GM19035 (cell line): ENCODE measurements at regions not wholly inside any gene's neighbourhood (a gene's known extent, or its start where the extent isn't known, plus 50 kb on each side); places are given as distances from the start of the nearest gene placed in this dataset.

Experiments used
- ATAC-seq: cut with Tn5 transposase; IDR thresholded peaks from one replicate; pipeline ENCODE4 v1.9.1; 2021; ENCODE audit not compliant: unreplicated experiment

- no peak for ATAC-seq
Measured at GRCh38 chr5:103464835-103465484, 97.6 kb downstream of the NUDT12 start.

DNA sequence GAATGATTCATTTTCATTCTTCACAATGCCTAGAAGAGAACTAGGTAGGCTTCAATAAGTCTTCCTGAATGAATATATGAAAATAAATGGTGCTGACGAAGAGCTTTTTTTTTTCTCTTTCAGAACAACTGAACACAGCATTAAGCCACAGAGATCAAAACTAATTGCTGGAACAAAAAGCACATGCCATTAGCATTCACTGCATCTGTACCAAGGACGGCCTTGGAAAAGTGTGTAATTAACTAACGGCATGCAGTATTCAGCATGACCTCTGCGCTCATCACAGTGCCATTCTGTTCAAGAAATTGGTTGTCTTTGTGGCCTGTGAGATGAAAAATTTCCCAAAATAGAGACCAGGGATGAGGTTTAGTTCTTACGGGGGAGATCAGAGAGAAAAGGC is 99.3 kb downstream of the NUDT12 start:
- ATAC-seq = no peak

GRCh38 chr5:103461243-103461642 is 101.3 kb downstream of the NUDT12 start:
- ATAC-seq = no peak

DNA sequence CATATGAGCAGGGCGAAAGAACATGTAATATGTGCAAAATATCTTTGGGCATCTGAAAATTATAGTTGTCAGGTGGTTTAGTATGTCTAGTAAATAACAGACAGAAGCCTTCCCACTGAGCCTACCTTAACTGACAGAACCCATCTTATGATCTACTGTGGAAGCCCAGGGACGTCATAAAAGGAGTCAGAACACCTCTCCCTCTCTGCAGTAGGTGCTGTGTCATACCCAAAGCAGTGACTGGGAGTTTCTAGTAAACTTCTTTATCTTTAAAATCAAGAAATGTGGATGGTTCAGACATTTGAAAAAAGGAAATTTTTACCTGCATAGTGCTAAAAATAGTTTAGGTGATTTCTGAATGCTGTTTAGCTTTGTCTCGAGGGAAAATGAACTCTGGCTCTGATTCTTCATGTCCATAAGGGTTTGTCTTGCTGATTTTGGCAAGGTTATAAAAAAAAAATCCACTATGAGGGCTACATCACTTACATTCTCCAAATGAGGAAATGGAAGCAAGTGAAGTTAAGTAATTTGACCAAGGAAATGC is 104.0 kb downstream of the NUDT12 start:
- no peak for ATAC-seq

DNA sequence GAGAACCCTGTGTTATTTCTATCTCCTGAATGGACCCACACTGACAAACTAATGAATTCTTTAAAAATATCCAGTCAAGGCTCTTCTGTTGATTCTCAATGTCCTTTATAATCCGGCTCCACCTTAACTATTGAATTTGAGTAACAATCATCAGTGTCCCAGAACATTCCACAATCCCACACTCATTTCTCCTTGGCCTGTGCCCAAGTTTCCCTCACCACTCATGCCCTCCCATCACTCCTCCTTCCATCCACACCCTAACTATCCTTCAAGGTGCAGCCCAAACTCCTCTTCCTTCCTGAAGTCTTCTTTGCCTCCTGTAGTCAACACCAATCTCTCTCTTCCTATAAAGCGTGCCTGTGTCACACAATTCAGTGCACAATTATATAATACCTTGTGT is 106.1 kb downstream of the NUDT12 start:
- no peak for ATAC-seq

DNA sequence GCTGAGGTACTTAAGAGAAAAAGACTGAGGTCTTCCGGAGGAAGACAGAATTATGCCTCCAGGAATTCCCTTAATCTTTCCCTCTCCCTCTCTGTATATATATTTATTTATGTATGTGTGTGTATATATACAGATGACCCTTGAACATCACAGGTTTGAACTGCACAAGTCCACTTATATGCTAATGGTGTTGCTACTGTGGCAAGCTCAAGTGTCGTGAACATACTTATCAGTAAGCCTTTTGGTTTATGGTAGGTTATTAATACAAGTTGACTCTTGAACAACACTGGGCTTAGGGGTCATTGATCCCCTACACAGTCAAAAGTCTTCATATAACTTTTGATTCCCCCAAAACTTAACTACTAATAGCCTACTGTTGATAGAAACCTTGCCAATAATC is 106.8 kb downstream of the NUDT12 start:
- ATAC-seq = no peak

DNA sequence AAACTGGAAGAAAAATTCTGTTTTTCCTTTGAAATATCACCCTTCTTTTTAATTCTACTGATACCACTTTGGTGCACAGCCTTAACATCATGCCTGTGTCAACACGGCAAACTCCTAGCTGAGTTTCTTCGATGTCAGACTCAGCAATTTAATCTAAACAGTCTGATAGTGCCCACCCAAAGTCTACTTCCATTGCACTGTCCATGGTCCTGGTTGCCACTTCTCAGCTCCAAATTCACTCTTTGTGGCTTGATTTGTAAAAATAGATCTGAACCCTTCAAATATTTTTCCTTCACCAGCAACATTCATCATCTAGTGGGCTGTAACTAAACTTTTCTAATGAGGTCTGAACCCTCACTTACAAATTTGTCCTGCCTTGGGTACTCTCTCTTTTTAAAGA is 107.8 kb downstream of the NUDT12 start:
- ATAC-seq = no peak

DNA sequence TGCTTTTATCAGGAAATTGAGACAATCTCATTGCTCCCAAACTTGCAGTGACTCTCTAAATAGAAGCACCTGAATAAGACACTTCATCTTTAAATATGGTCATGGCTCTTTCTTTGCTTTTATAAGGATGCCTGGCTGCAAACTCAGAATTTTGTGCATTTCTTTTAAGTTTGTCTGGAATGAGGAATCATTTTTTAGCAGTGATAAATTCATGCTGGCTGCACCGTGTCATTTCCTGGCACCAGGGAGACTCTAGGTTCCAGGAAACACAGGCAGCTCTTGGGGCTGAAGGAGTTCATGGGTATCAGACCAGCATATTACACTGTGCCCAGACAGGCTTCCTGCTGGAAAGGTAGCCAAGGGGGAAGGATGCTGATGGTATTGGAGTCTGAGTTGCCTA is 109.9 kb downstream of the NUDT12 start:
- no peak for ATAC-seq

DNA sequence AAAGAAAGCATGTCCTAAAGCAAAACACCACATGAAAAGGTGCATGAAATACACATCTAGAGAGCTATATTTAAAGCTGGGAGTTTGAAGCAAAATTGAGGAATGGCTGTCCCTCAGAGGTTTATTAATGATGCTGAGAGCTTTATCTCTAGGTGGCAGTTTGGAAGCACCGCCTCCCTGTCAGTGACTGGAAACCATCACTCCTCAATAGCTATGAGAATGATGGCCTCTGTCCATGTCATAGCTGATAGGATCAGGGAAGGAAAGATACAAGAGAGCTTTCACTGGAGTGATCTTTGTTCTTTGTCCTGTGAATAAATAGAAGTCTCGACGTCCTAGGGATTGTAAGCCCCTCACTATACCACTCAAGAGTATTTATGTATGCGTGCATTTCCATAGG is 110.5 kb downstream of the NUDT12 start:
- no peak for ATAC-seq

DNA sequence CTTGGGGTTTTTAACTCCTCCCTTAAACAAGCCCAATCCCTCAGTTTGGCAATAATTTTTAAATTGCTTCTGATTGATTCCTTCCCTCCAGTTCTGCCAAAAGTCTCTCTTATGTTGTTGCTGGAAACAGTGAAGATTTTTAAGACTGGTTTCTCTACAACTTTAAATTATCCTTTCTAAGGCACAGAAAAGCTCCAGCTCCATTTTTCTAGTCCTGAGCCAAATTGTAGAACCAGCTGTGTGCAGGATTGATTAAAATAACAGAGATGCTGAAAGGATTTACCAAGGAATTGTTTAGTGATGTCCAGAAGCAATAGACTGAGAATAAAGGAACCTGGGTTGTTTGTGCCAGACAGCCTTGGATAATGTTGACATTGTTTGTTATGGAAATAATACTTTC is 111.3 kb downstream of the NUDT12 start:
- no peak for ATAC-seq

DNA sequence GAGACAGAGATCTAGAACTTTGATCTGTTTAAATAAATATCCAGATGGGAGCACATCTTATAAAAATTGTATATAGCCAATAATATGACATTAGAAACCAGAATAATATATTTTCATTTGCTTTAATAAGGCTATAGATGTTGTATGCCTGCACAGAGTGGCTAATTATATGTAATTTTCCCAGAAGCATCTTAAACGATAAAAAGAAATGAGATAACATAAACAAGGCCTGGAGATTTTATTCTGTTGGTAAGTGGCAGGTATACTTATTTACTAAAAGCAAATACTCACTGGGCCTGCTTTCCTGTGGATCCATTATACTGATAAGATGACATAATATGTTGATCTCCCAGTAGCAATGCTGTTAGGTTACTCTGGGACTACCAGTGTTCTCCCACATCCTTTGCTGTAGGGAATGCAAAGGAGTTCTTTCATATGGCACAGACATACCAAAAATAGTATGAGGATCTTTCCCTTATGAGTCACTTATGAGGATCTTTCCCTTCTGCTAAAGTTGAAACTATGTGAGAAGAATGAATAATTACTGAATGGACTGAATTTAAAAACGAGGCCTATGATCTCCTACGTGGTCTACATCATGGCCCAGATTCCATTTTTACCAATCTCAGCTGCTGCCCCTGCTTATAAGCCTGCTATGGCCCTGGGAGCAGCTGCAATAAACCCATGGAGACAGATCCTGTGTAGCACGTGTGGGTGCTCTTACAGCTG is 112.1 kb downstream of the NUDT12 start:
- ATAC-seq = no peak

DNA sequence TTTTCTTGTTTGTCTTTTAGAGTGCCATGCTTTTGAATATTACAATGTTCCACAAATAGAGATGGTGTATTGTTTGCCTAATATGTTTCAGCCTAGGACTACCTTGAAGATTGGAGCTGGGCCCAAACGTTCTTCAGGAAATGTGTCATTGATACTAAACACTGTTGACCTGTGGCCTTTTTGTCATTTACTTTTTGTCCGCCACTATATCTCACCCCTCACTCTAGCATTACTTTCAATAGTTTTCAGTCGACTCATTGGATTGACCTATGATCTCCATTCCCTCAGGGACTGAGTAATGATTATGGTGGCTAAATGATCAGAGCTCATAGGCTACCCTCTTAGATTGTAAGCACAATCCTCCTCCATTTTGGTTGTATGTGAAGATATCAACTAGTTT is 115.8 kb downstream of the NUDT12 start:
- ATAC-seq = no peak

GRCh38 chr5:103445426-103446035 is 117.1 kb downstream of the NUDT12 start:
- ATAC-seq = no peak

GRCh38 chr5:103444333-103445038 is 118.1 kb downstream of the NUDT12 start:
- peak; percentile 79 for ATAC-seq

DNA sequence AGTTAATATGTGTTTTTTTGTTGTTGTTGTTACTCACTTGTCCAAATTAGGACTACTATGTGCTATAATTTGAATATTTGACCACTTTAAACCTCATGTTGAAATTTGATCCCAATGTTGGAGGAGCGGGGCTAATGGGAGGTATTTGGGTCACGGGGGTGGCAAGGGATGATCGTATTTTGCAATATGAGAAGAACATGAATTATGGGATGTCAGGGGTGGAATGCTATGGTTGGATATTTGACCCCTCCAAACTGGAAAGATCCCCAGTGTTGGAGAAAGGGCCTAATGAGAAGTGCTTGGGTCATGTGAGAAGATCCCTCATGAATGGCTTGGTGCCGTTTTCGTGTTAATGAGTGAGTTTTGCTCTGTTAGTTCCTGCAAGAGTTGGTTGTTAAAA is 119.8 kb downstream of the NUDT12 start:
- no peak for ATAC-seq

DNA sequence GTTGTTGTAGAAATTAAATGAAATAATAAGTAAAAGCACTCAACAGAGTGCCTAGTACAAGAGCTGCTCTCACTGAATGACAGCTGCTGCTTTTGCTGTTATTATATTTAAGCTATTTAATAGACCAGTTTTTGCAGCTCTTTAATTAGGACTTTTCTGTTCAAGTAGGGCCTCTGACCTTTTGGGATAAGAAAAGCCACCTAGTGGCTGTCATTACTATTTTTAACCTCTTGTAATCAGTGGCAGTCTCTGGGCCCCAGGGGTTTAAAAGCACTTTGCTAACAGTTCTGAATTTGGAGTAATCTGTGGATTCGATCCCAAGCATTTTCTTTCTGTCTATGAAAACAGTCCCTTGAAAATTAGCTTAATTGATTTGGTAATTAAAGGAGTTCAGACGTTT is 121.1 kb downstream of the NUDT12 start:
- ATAC-seq = no peak

GRCh38 chr5:103439007-103439406 is 123.6 kb downstream of the NUDT12 start:
- no peak for ATAC-seq

GRCh38 chr5:103436656-103437055 is 125.9 kb downstream of the NUDT12 start:
- ATAC-seq = no peak

- ATAC-seq = no peak
Measured at GRCh38 chr5:103436112-103436511, 126.5 kb downstream of the NUDT12 start.

- no peak for ATAC-seq
Measured at GRCh38 chr5:103435136-103435889, 127.3 kb downstream of the NUDT12 start.

GRCh38 chr5:103434057-103434456 is 128.5 kb downstream of the NUDT12 start:
- no peak for ATAC-seq
